ENCODE measurements at regions not wholly inside any gene's neighbourhood (a gene's known extent, or its start where the extent isn't known, plus 50 kb on each side); places are given as distances from the start of the nearest gene placed in this dataset.
A peak's percentile ranks its signal among the peaks of the same experiment; 100 is the strongest.

- peak; percentile 30 for DNase-seq (ENCODE audit: unreplicated experiment)
- intact Hi-C loops (cut with micrococcal nuclease) = no loop called here
- Mint-ChIP-seq H3K4me1 (ENCODE audit: insufficient read depth, unreplicated experiment) (peaks cover 8% of the 10 kb centered on the region), H3K27ac (ENCODE audit: low read depth, unreplicated experiment) (peak overlapping the region; percentile 85), H3K36me3 (ENCODE audit: insufficient read depth, unreplicated experiment) (no peaks in the 10 kb centered on the region), H3K4me3 (ENCODE audit: unreplicated experiment) (no peak overlapping the region), H3K27me3 (ENCODE audit: insufficient read depth, unreplicated experiment) (no peaks in the 10 kb centered on the region), H3K9me3 (ENCODE audit: unreplicated experiment) (peaks cover 28% of the 10 kb centered on the region)
- TF ChIP-seq, protein P1, sequence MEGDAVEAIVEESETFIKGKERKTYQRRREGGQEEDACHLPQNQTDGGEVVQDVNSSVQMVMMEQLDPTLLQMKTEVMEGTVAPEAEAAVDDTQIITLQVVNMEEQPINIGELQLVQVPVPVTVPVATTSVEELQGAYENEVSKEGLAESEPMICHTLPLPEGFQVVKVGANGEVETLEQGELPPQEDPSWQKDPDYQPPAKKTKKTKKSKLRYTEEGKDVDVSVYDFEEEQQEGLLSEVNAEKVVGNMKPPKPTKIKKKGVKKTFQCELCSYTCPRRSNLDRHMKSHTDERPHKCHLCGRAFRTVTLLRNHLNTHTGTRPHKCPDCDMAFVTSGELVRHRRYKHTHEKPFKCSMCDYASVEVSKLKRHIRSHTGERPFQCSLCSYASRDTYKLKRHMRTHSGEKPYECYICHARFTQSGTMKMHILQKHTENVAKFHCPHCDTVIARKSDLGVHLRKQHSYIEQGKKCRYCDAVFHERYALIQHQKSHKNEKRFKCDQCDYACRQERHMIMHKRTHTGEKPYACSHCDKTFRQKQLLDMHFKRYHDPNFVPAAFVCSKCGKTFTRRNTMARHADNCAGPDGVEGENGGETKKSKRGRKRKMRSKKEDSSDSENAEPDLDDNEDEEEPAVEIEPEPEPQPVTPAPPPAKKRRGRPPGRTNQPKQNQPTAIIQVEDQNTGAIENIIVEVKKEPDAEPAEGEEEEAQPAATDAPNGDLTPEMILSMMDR (IDR thresholded peaks at IDR 0.05; ENCODE audit: unreplicated experiment) = no peak
- ChIA-PET CTCF (interaction anchor here (0.6 to 0.8 kb wide), 2 partner anchors 66 to 450 kb away, joined by 3 read pairs; no protein-coding TSS in a partner anchor), POLR2A (interaction anchor here (1.2 kb wide), 1 partner anchor 83 kb away, joined by 3 read pairs; no protein-coding TSS in a partner anchor)
- no TSS peak for BruUV-seq (replicated peaks)
These were observed 1254.5 kb upstream of the GOT2 start for GRCh38 chr16:59988591-59988990.

DNA sequence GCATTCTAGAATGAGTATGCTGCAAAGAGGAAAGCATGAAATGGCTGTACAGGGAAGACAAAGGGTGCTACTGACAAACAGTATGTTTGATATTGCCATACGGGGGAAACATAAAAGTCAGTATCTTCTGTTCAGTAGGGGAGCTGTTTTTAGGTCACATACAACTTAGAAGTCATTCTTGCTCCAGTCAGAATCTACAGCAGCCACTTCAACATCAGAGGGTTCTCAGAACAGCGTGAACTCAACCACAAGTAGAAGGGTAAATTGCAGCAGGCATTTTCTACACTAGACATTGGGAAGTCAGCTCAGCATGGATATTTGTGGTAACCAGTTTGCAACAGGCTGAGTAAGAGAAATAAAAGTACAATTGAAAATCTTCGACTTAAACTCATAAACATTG, 1241.8 kb upstream of the GOT2 start:
- ChIA-PET CTCF (interaction anchor here (0.5 kb wide), 1 partner anchor 164 kb away, joined by 3 read pairs; no protein-coding TSS in a partner anchor), POLR2A (no interaction called here)
- no peak overlapping the region for H3K4me3 Mint-ChIP-seq (ENCODE audit: unreplicated experiment)
- DNase-seq (ENCODE audit: unreplicated experiment) = no peak
- TF ChIP-seq, protein P1 (IDR thresholded peaks at IDR 0.05; ENCODE audit: unreplicated experiment) = no peak
- BruUV-seq (replicated peaks) = no TSS peak
- intact Hi-C loops (cut with micrococcal nuclease) = no loop called here
- H3K4me1 Mint-ChIP-seq (ENCODE audit: insufficient read depth, unreplicated experiment) = peaks cover 7% of the 10 kb centered on the region
- H3K27me3 Mint-ChIP-seq (ENCODE audit: insufficient read depth, unreplicated experiment) = no peaks in the 10 kb centered on the region
- H3K36me3 Mint-ChIP-seq (ENCODE audit: insufficient read depth, unreplicated experiment) = no peaks in the 10 kb centered on the region
- H3K9me3 Mint-ChIP-seq (ENCODE audit: unreplicated experiment) = no peaks in the 10 kb centered on the region
- H3K27ac Mint-ChIP-seq (ENCODE audit: low read depth, unreplicated experiment) = no peak overlapping the region

DNA sequence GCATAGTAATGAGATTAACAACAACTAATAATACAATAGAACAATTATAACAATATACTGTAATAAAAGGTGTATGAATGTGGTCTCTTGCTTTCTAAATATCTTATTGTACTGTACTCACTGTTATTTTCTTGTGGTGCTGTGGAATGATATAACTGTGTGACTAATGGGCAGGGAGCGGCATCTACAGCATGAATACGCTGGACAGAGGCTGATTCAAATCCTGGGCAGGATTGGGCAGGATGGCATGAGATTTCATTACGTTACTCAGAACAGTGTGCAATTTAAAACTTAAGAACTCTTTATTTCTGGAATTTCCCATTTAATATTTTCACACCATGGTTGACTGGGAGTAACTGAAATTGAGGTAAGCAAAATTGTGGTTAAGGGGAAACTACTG, 1239.8 kb upstream of the GOT2 start:
- Mint-ChIP-seq H3K27ac (ENCODE audit: low read depth, unreplicated experiment) (no peak overlapping the region), H3K4me3 (ENCODE audit: unreplicated experiment) (no peak overlapping the region), H3K36me3 (ENCODE audit: insufficient read depth, unreplicated experiment) (no peaks in the 10 kb centered on the region), H3K9me3 (ENCODE audit: unreplicated experiment) (no peaks in the 10 kb centered on the region), H3K4me1 (ENCODE audit: insufficient read depth, unreplicated experiment) (peaks cover 7% of the 10 kb centered on the region), H3K27me3 (ENCODE audit: insufficient read depth, unreplicated experiment) (no peaks in the 10 kb centered on the region)
- ChIA-PET CTCF (interaction anchor here (0.8 kb wide), 1 partner anchor 594 kb away, joined by 3 read pairs; no protein-coding TSS in a partner anchor), POLR2A (no interaction called here)
- peak; percentile 40 for DNase-seq (ENCODE audit: unreplicated experiment)
- intact Hi-C loops (cut with micrococcal nuclease) = loop anchor here (5.0 kb wide), 3 partner anchors 382 to 1132 kb away; no protein-coding TSS in a partner anchor
- no TSS peak for BruUV-seq (replicated peaks)
- TF ChIP-seq, protein P1 (IDR thresholded peaks at IDR 0.05; ENCODE audit: unreplicated experiment) = no peak

DNA sequence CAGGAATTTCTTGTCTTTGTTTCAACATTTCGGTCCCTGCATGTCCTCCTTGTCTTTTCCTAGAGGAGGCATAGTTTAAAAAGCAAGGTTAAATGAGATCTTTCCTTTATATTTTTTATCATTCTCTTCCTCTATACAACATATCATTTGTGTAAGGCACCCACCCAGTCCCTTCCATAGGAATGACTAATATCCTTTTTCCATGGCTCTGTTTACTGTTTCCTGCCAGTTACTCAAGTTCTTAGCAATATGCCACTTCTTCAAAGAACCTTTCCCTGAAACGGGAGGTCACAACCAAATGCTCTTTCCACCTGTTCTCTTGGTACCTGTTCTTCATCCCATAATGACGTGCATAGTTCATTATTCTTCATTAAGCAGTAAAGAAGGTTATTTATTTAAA, 1237.1 kb upstream of the GOT2 start:
- Mint-ChIP-seq H3K4me1 (ENCODE audit: insufficient read depth, unreplicated experiment) (peaks cover 7% of the 10 kb centered on the region), H3K9me3 (ENCODE audit: unreplicated experiment) (no peaks in the 10 kb centered on the region), H3K27me3 (ENCODE audit: insufficient read depth, unreplicated experiment) (no peaks in the 10 kb centered on the region), H3K27ac (ENCODE audit: low read depth, unreplicated experiment) (no peak overlapping the region), H3K4me3 (ENCODE audit: unreplicated experiment) (no peak overlapping the region), H3K36me3 (ENCODE audit: insufficient read depth, unreplicated experiment) (no peaks in the 10 kb centered on the region)
- peak; percentile 20 for DNase-seq (ENCODE audit: unreplicated experiment)
- ChIA-PET POLR2A (no interaction called here), CTCF (no interaction called here)
- intact Hi-C loops (cut with micrococcal nuclease) = loop anchor here (5.0 kb wide), 3 partner anchors 379 to 1129 kb away; no protein-coding TSS in a partner anchor
- TF ChIP-seq, protein P1 (IDR thresholded peaks at IDR 0.05; ENCODE audit: unreplicated experiment) = no peak
- BruUV-seq (replicated peaks) = no TSS peak
